ENCODE measurements at regions not wholly inside any gene's neighbourhood (a gene's known extent, or its start where the extent isn't known, plus 50 kb on each side); places are given as distances from the start of the nearest gene placed in this dataset.
"Not testable (repeated sequence)": the region's sequence is repeated elsewhere in the genome, so short reads cannot be mapped to it uniquely, and the experiment has no call there.

GRCh38 chr21:15119486-15119885 lies 54.7 kb upstream of the NRIP1 start:
- H3K36me3 Mint-ChIP-seq = no peaks in the 10 kb centered on the region
- no peaks in the 10 kb centered on the region for H3K9me3 Mint-ChIP-seq
- H3K27me3 Mint-ChIP-seq = peaks cover 15% of the 10 kb centered on the region
- no peak overlapping the region for H3K27ac Mint-ChIP-seq
- peaks cover 6% of the 10 kb centered on the region for H3K4me1 Mint-ChIP-seq
- no peak overlapping the region for H3K4me3 Mint-ChIP-seq
- ATAC-seq (ENCODE audit: low read depth) (no peak), DNase-seq (ENCODE audit: low spot score in 2 of 2) (no peak)

GRCh38 chr21:15121097-15121654 lies 56.4 kb upstream of the NRIP1 start:
- peaks cover 6% of the 10 kb centered on the region for H3K4me1 Mint-ChIP-seq

GRCh38 chr21:15121655-15122120 lies 56.9 kb upstream of the NRIP1 start:
- Mint-ChIP-seq H3K36me3 (no peaks in the 10 kb centered on the region), H3K4me1 (peaks cover 6% of the 10 kb centered on the region), H3K27me3 (peaks cover 12% of the 10 kb centered on the region)

More at GRCh38 chr21:15121097-15121654, 56.4 kb upstream of the NRIP1 start:
- ATAC-seq (ENCODE audit: low read depth) = no peak
- H3K36me3 Mint-ChIP-seq = no peaks in the 10 kb centered on the region
- no peak overlapping the region for H3K4me3 Mint-ChIP-seq
- no peaks in the 10 kb centered on the region for H3K9me3 Mint-ChIP-seq
- DNase-seq (ENCODE audit: low spot score in 2 of 2) = no peak
- H3K27me3 Mint-ChIP-seq = peaks cover 12% of the 10 kb centered on the region
- no peak overlapping the region for H3K27ac Mint-ChIP-seq

GRCh38 chr21:15122241-15122640 lies 57.4 kb upstream of the NRIP1 start:
- H3K27ac Mint-ChIP-seq = no peak overlapping the region
- H3K27me3 Mint-ChIP-seq = peaks cover 12% of the 10 kb centered on the region
- DNase-seq (ENCODE audit: low spot score in 2 of 2) = no peak
- no peak for ATAC-seq (ENCODE audit: low read depth)
- H3K9me3 Mint-ChIP-seq = no peaks in the 10 kb centered on the region
- peaks cover 6% of the 10 kb centered on the region for H3K4me1 Mint-ChIP-seq
- no peak overlapping the region for H3K4me3 Mint-ChIP-seq
- H3K36me3 Mint-ChIP-seq = no peaks in the 10 kb centered on the region

More at GRCh38 chr21:15121655-15122120, 56.9 kb upstream of the NRIP1 start:
- Mint-ChIP-seq H3K27ac (no peak overlapping the region), H3K9me3 (no peaks in the 10 kb centered on the region), H3K4me3 (no peak overlapping the region)
- ATAC-seq (ENCODE audit: low read depth) (no peak), DNase-seq (ENCODE audit: low spot score in 2 of 2) (no peak)

- no peaks in the 10 kb centered on the region for H3K36me3 Mint-ChIP-seq
- peaks cover 11% of the 10 kb centered on the region for H3K27me3 Mint-ChIP-seq
- ATAC-seq (ENCODE audit: low read depth) (no peak), DNase-seq (ENCODE audit: low spot score in 2 of 2) (no peak)
- no peak overlapping the region for H3K27ac Mint-ChIP-seq
- peaks cover 12% of the 10 kb centered on the region for H3K4me1 Mint-ChIP-seq
- peaks cover 2% of the 10 kb centered on the region for H3K9me3 Mint-ChIP-seq
- H3K4me3 Mint-ChIP-seq = no peak overlapping the region
Observed at GRCh38 chr21:15124731-15125130, 59.9 kb upstream of the NRIP1 start.

GRCh38 chr21:15126948-15127347 lies 62.1 kb upstream of the NRIP1 start:
- H3K27ac Mint-ChIP-seq = no peak overlapping the region
- DNase-seq (ENCODE audit: low spot score in 2 of 2) = no peak
- no peak overlapping the region for H3K4me3 Mint-ChIP-seq
- H3K27me3 Mint-ChIP-seq = peaks cover 7% of the 10 kb centered on the region
- peaks cover 8% of the 10 kb centered on the region for H3K4me1 Mint-ChIP-seq
- peaks cover 2% of the 10 kb centered on the region for H3K9me3 Mint-ChIP-seq
- ATAC-seq (ENCODE audit: low read depth) = no peak
- H3K36me3 Mint-ChIP-seq = no peaks in the 10 kb centered on the region

GRCh38 chr21:15127437-15127836 lies 62.6 kb upstream of the NRIP1 start:
- Mint-ChIP-seq H3K4me1 (peaks cover 8% of the 10 kb centered on the region), H3K9me3 (peaks cover 2% of the 10 kb centered on the region), H3K27me3 (peaks cover 5% of the 10 kb centered on the region), H3K36me3 (no peaks in the 10 kb centered on the region), H3K4me3 (no peak overlapping the region), H3K27ac (no peak overlapping the region)
- no peak for ATAC-seq (ENCODE audit: low read depth)
- DNase-seq (ENCODE audit: low spot score in 2 of 2) = no peak

- Mint-ChIP-seq H3K4me1 (peaks cover 8% of the 10 kb centered on the region), H3K27ac (peak overlapping the region; percentile 64), H3K27me3 (peaks cover 6% of the 10 kb centered on the region), H3K36me3 (no peaks in the 10 kb centered on the region), H3K9me3 (peaks cover 4% of the 10 kb centered on the region), H3K4me3 (no peak overlapping the region)
- ATAC-seq (ENCODE audit: low read depth) (peak; percentile 83), DNase-seq (ENCODE audit: low spot score in 2 of 2) (no peak)
Observed at GRCh38 chr21:15128267-15128666, 63.5 kb upstream of the NRIP1 start.

GRCh38 chr21:15128714-15129113 lies 63.9 kb upstream of the NRIP1 start:
- not testable (repeated sequence) for DNase-seq (ENCODE audit: low spot score in 2 of 2); H3K9me3 Mint-ChIP-seq; H3K4me3 Mint-ChIP-seq; H3K27me3 Mint-ChIP-seq; H3K4me1 Mint-ChIP-seq; H3K36me3 Mint-ChIP-seq
- ATAC-seq (ENCODE audit: low read depth) = peak; percentile 64
- peak overlapping the region; percentile 64 for H3K27ac Mint-ChIP-seq

GRCh38 chr21:15130326-15130725 lies 65.5 kb upstream of the NRIP1 start:
- Mint-ChIP-seq H3K9me3 (peaks cover 4% of the 10 kb centered on the region), H3K4me1 (peaks cover 8% of the 10 kb centered on the region), H3K4me3 (no peak overlapping the region), H3K36me3 (no peaks in the 10 kb centered on the region), H3K27ac (no peak overlapping the region), H3K27me3 (peaks cover 8% of the 10 kb centered on the region)
- DNase-seq (ENCODE audit: low spot score in 2 of 2) (no peak), ATAC-seq (ENCODE audit: low read depth) (no peak)

- H3K27me3 Mint-ChIP-seq = peaks cover 6% of the 10 kb centered on the region
- H3K4me3 Mint-ChIP-seq = no peak overlapping the region
- ATAC-seq (ENCODE audit: low read depth) (no peak), DNase-seq (ENCODE audit: low spot score in 2 of 2) (no peak)
- H3K4me1 Mint-ChIP-seq = peaks cover 8% of the 10 kb centered on the region
- H3K36me3 Mint-ChIP-seq = no peaks in the 10 kb centered on the region
- peaks cover 4% of the 10 kb centered on the region for H3K9me3 Mint-ChIP-seq
- no peak overlapping the region for H3K27ac Mint-ChIP-seq
Observed at GRCh38 chr21:15130751-15131150, 66.0 kb upstream of the NRIP1 start.

- ATAC-seq (ENCODE audit: low read depth) (no peak), DNase-seq (ENCODE audit: low spot score in 2 of 2) (no peak)
- Mint-ChIP-seq H3K36me3 (no peaks in the 10 kb centered on the region), H3K4me3 (no peak overlapping the region), H3K9me3 (peaks cover 4% of the 10 kb centered on the region), H3K27ac (no peak overlapping the region), H3K27me3 (peaks cover 6% of the 10 kb centered on the region), H3K4me1 (peaks cover 8% of the 10 kb centered on the region)
Observed at GRCh38 chr21:15132781-15133180, 68.0 kb upstream of the NRIP1 start.

- no peak for DNase-seq (ENCODE audit: low spot score in 2 of 2)
- no peak for ATAC-seq (ENCODE audit: low read depth)
- H3K27me3 Mint-ChIP-seq = peaks cover 13% of the 10 kb centered on the region
- H3K9me3 Mint-ChIP-seq = peaks cover 2% of the 10 kb centered on the region
- H3K27ac Mint-ChIP-seq = no peak overlapping the region
- no peak overlapping the region for H3K4me3 Mint-ChIP-seq
- H3K36me3 Mint-ChIP-seq = no peaks in the 10 kb centered on the region
- H3K4me1 Mint-ChIP-seq = no peaks in the 10 kb centered on the region
Observed at GRCh38 chr21:15134701-15135470, 70.1 kb upstream of the NRIP1 start.

- no peaks in the 10 kb centered on the region for H3K36me3 Mint-ChIP-seq
- DNase-seq (ENCODE audit: low spot score in 2 of 2) (no peak), ATAC-seq (ENCODE audit: low read depth) (no peak)
- peaks cover 2% of the 10 kb centered on the region for H3K9me3 Mint-ChIP-seq
- H3K27me3 Mint-ChIP-seq = peaks cover 15% of the 10 kb centered on the region
- no peak overlapping the region for H3K4me3 Mint-ChIP-seq
- no peak overlapping the region for H3K27ac Mint-ChIP-seq
- no peaks in the 10 kb centered on the region for H3K4me1 Mint-ChIP-seq
Observed at GRCh38 chr21:15135867-15136629, 71.2 kb upstream of the NRIP1 start.

Measured in memory B cell (primary cell).